ENCODE measurements at regions not wholly inside any gene's neighbourhood (a gene's known extent, or its start where the extent isn't known, plus 50 kb on each side); places are given as distances from the start of the nearest gene placed in this dataset.
A peak's percentile ranks its signal among the peaks of the same experiment; 100 is the strongest.

DNA sequence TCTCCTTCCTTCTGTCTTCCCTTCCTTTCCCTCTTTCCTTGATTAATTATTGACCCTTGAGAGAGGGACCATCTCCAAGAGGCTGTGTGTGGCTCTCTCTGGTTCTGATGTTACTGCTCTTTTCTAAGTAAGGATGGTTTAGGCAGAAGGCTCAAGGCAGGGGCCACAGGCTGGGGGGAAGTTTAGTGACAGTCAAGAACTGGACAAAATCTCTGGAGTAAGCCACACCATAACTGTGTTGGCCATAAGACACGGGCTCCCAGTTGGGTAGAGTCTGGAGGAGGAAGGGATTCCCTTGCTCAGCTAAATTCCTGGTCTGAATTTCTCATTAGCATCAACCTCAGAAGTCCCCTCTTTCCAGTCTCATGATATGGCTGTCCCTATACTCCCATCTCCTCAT is 74.7 kb downstream of the BUD13 start:
- DNase-seq = no peak
- Histone ChIP-seq H2BK12ac (ENCODE audit: low read length) (no peak overlapping the region), H4K8ac (ENCODE audit: low read depth, low read length) (no peak overlapping the region), H2BK120ac (ENCODE audit: insufficient read depth, low read length, poor library complexity) (no peak overlapping the region), H4K12ac (ENCODE audit: low read depth, low read length) (no peak overlapping the region), H4K91ac (ENCODE audit: low read depth, low read length) (no peak overlapping the region), H2BK5ac (ENCODE audit: low read depth, low read length, poor library complexity) (no peak overlapping the region), H3K79me2 (ENCODE audit: control insufficient read depth, insufficient read depth, low read length, poor library complexity) (no peaks in the 10 kb centered on the region), H3K4ac (ENCODE audit: low read depth, low read length) (no peak overlapping the region), H3K9me3 (ENCODE audit: insufficient read depth, low read depth, low read length) (no peaks in the 10 kb centered on the region), H2AFZ (ENCODE audit: insufficient read depth, low read length, poor library complexity) (no peak overlapping the region), H3K36me3 (ENCODE audit: control insufficient read depth in 1 of 2, insufficient read depth in 2 of 2, low read length in 2 of 2) (no peaks in the 10 kb centered on the region), H3K27ac (ENCODE audit: low read depth, low read length) (no peak overlapping the region), H3K27me3 (ENCODE audit: insufficient read depth, low read length) (no peaks in the 10 kb centered on the region), H3K4me1 (ENCODE audit: control insufficient read depth in 1 of 2, insufficient read depth in 2 of 2, low read length in 2 of 2) (peaks cover 2 to 7% of the 10 kb centered on the region in 2 experiments), H3K18ac (ENCODE audit: low read length) (no peak overlapping the region), H2AK5ac (ENCODE audit: low read length) (no peak overlapping the region), H3K79me1 (ENCODE audit: low read length) (no peaks in the 10 kb centered on the region), H3K4me2 (ENCODE audit: low read length) (no peak overlapping the region), H3K14ac (ENCODE audit: low read length) (no peak overlapping the region), H3K4me3 (ENCODE audit: low read depth, low read length) (no peak overlapping the region), H3K9ac (ENCODE audit: low read length) (no peak overlapping the region), H3K23ac (ENCODE audit: low read length) (no peak overlapping the region)
- WGBS (ENCODE audit: extremely low coverage, insufficient coverage, insufficient read length) = no CpG with 5 or more reads among the region's 1 CpG

DNA sequence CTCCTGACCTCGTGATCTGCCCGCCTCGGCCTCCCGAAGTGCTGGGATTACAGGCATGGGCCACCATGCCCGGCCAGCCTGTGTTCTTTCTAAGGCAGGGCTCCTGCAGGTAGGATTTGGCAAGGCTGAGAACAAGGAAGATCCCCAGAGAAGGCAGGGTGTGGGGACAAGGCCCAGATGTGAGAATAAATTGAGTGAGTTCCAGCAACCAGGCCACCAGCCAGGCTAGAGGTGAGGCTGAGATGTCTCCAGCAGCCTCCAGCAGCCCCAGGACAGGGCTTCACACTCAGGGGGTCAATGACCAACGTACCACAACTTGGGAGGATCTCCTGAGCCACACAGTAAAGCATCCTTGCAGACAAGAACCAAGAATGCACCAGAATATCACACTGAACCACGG is 75.1 kb downstream of the BUD13 start:
- no peak overlapping the region for H4K8ac ChIP-seq (ENCODE audit: low read depth, low read length)
- H3K9me3 ChIP-seq (ENCODE audit: insufficient read depth, low read depth, low read length) = no peaks in the 10 kb centered on the region
- H3K14ac ChIP-seq (ENCODE audit: low read length) = no peak overlapping the region
- H4K12ac ChIP-seq (ENCODE audit: low read depth, low read length) = no peak overlapping the region
- no peak overlapping the region for H3K27ac ChIP-seq (ENCODE audit: low read depth, low read length)
- H3K4me2 ChIP-seq (ENCODE audit: low read length) = no peak overlapping the region
- no peak overlapping the region for H4K91ac ChIP-seq (ENCODE audit: low read depth, low read length)
- no peak overlapping the region for H3K4me3 ChIP-seq (ENCODE audit: low read depth, low read length)
- H3K79me1 ChIP-seq (ENCODE audit: low read length) = no peaks in the 10 kb centered on the region
- no peak overlapping the region for H3K9ac ChIP-seq (ENCODE audit: low read length)
- H3K23ac ChIP-seq (ENCODE audit: low read length) = no peak overlapping the region
- H3K36me3 ChIP-seq (ENCODE audit: control insufficient read depth in 1 of 2, insufficient read depth in 2 of 2, low read length in 2 of 2) = no peaks in the 10 kb centered on the region
- no CpG with 5 or more reads among the region's 7 CpGs for WGBS (ENCODE audit: extremely low coverage, insufficient coverage, insufficient read length)
- H2BK120ac ChIP-seq (ENCODE audit: insufficient read depth, low read length, poor library complexity) = no peak overlapping the region
- no peaks in the 10 kb centered on the region for H3K27me3 ChIP-seq (ENCODE audit: insufficient read depth, low read length)
- H2AK5ac ChIP-seq (ENCODE audit: low read length) = no peak overlapping the region
- no peak overlapping the region for H2BK12ac ChIP-seq (ENCODE audit: low read length)
- H3K4ac ChIP-seq (ENCODE audit: low read depth, low read length) = no peak overlapping the region
- no peak overlapping the region for H3K18ac ChIP-seq (ENCODE audit: low read length)
- H3K79me2 ChIP-seq (ENCODE audit: control insufficient read depth, insufficient read depth, low read length, poor library complexity) = no peaks in the 10 kb centered on the region
- peaks cover 4 to 7% of the 10 kb centered on the region in 2 experiments for H3K4me1 ChIP-seq (ENCODE audit: control insufficient read depth in 1 of 2, insufficient read depth in 2 of 2, low read length in 2 of 2)
- no peak for DNase-seq
- no peak overlapping the region for H2AFZ ChIP-seq (ENCODE audit: insufficient read depth, low read length, poor library complexity)
- H2BK5ac ChIP-seq (ENCODE audit: low read depth, low read length, poor library complexity) = no peak overlapping the region

DNA sequence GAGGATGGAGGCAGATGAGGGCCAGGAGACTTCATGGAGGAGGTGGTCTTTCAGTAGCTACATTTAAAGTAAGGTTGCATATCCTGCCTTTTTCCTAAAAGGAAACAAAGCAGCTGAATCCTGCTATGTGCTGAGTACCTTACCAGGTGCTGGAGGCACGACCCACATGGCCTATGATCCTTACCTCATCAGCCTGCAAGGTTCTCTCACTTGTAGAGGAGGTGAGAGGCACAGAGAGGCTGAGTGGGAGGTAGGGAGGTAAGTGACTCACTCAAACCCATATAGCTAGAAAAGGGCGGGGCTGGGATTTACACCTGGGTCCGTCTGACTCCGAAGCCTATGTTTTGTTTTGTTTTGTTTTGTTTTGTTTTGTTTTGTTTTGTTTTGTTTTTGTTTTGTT is 75.8 kb downstream of the BUD13 start:
- H3K79me1 ChIP-seq (ENCODE audit: low read length) = no peaks in the 10 kb centered on the region
- H3K14ac ChIP-seq (ENCODE audit: low read length) = no peak overlapping the region
- H3K27me3 ChIP-seq (ENCODE audit: insufficient read depth, low read length) = no peaks in the 10 kb centered on the region
- H4K8ac ChIP-seq (ENCODE audit: low read depth, low read length) = no peak overlapping the region
- H2BK120ac ChIP-seq (ENCODE audit: insufficient read depth, low read length, poor library complexity) = no peak overlapping the region
- no peak overlapping the region for H2AK5ac ChIP-seq (ENCODE audit: low read length)
- H3K4me2 ChIP-seq (ENCODE audit: low read length) = no peak overlapping the region
- H3K27ac ChIP-seq (ENCODE audit: low read depth, low read length) = no peak overlapping the region
- H3K9me3 ChIP-seq (ENCODE audit: insufficient read depth, low read depth, low read length) = no peaks in the 10 kb centered on the region
- no peak overlapping the region for H3K23ac ChIP-seq (ENCODE audit: low read length)
- peaks cover 8 to 10% of the 10 kb centered on the region in 2 experiments for H3K4me1 ChIP-seq (ENCODE audit: control insufficient read depth in 1 of 2, insufficient read depth in 2 of 2, low read length in 2 of 2)
- H4K12ac ChIP-seq (ENCODE audit: low read depth, low read length) = no peak overlapping the region
- no peak overlapping the region for H4K91ac ChIP-seq (ENCODE audit: low read depth, low read length)
- DNase-seq = peak; percentile 87 to 90
- H3K4ac ChIP-seq (ENCODE audit: low read depth, low read length) = no peak overlapping the region
- no peak overlapping the region for H3K18ac ChIP-seq (ENCODE audit: low read length)
- no peak overlapping the region for H3K9ac ChIP-seq (ENCODE audit: low read length)
- no peak overlapping the region for H2BK5ac ChIP-seq (ENCODE audit: low read depth, low read length, poor library complexity)
- no peak overlapping the region for H2BK12ac ChIP-seq (ENCODE audit: low read length)
- WGBS (ENCODE audit: extremely low coverage, insufficient coverage, insufficient read length) = no CpG with 5 or more reads among the region's 4 CpGs
- H3K79me2 ChIP-seq (ENCODE audit: control insufficient read depth, insufficient read depth, low read length, poor library complexity) = no peaks in the 10 kb centered on the region
- no peaks in the 10 kb centered on the region for H3K36me3 ChIP-seq (ENCODE audit: control insufficient read depth in 1 of 2, insufficient read depth in 2 of 2, low read length in 2 of 2)
- no peak overlapping the region for H2AFZ ChIP-seq (ENCODE audit: insufficient read depth, low read length, poor library complexity)
- no peak overlapping the region for H3K4me3 ChIP-seq (ENCODE audit: low read depth, low read length)

DNA sequence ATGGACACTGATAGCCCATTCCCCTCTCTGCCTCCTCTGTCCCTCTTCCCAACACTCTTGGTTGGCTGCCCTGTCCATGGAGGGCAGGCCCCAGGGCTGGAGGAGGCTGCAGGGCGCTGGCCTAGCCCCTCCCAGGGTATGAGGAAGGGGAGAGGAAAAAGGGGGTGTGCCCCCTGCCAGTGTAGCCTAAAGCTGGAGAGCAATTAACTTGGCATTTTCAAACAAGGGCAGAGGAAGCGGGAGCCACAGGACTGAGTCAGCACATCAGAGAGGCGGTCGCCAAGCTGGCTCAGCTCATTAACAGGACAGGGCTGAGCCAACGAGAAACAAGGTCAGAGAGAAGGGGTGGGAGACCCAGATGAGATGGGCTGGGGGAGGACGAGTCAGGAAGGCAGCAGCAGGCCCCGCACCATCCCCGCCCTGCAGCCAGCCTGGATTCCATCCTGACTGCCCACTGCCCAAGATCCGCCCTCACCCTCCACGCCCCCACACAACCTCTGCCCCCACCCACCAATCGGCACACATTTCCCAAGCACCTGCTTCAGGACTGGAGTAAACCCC is 76.3 kb downstream of the BUD13 start:
- H2AK5ac ChIP-seq (ENCODE audit: low read length) = no peak overlapping the region
- H2BK5ac ChIP-seq (ENCODE audit: low read depth, low read length, poor library complexity) = no peak overlapping the region
- no peak overlapping the region for H2BK12ac ChIP-seq (ENCODE audit: low read length)
- no peak overlapping the region for H3K4ac ChIP-seq (ENCODE audit: low read depth, low read length)
- no peak overlapping the region for H3K14ac ChIP-seq (ENCODE audit: low read length)
- DNase-seq = peak; percentile 17 to 38
- H3K9ac ChIP-seq (ENCODE audit: low read length) = no peak overlapping the region
- no CpG with 5 or more reads among the region's 11 CpGs for WGBS (ENCODE audit: extremely low coverage, insufficient coverage, insufficient read length)
- H3K23ac ChIP-seq (ENCODE audit: low read length) = no peak overlapping the region
- H4K91ac ChIP-seq (ENCODE audit: low read depth, low read length) = no peak overlapping the region
- H4K8ac ChIP-seq (ENCODE audit: low read depth, low read length) = no peak overlapping the region
- no peak overlapping the region for H3K27ac ChIP-seq (ENCODE audit: low read depth, low read length)
- peaks cover 6 to 8% of the 10 kb centered on the region in 2 experiments for H3K4me1 ChIP-seq (ENCODE audit: control insufficient read depth in 1 of 2, insufficient read depth in 2 of 2, low read length in 2 of 2)
- no peaks in the 10 kb centered on the region for H3K79me1 ChIP-seq (ENCODE audit: low read length)
- H3K27me3 ChIP-seq (ENCODE audit: insufficient read depth, low read length) = no peaks in the 10 kb centered on the region
- no peak overlapping the region for H2AFZ ChIP-seq (ENCODE audit: insufficient read depth, low read length, poor library complexity)
- H3K79me2 ChIP-seq (ENCODE audit: control insufficient read depth, insufficient read depth, low read length, poor library complexity) = no peaks in the 10 kb centered on the region
- H3K4me2 ChIP-seq (ENCODE audit: low read length) = no peak overlapping the region
- no peaks in the 10 kb centered on the region for H3K9me3 ChIP-seq (ENCODE audit: insufficient read depth, low read depth, low read length)
- H3K18ac ChIP-seq (ENCODE audit: low read length) = no peak overlapping the region
- no peak overlapping the region for H2BK120ac ChIP-seq (ENCODE audit: insufficient read depth, low read length, poor library complexity)
- H4K12ac ChIP-seq (ENCODE audit: low read depth, low read length) = no peak overlapping the region
- H3K36me3 ChIP-seq (ENCODE audit: control insufficient read depth in 1 of 2, insufficient read depth in 2 of 2, low read length in 2 of 2) = no peaks in the 10 kb centered on the region
- H3K4me3 ChIP-seq (ENCODE audit: low read depth, low read length) = no peak overlapping the region

All from trophoblast cell (in vitro differentiated cells and primary cell).